HEK293T (cell line): ENCODE measurements at regions not wholly inside any gene's neighbourhood (a gene's known extent, or its start where the extent isn't known, plus 50 kb on each side); places are given as distances from the start of the nearest gene placed in this dataset.

ENCODE experiments used
- CTCF ChIA-PET: fragments of 350-600 bp; formaldehyde crosslinking; extraction: SDS; loops from one replicate; lab custom pipeline; 2021; ENCODE audit warnings: antibody characterized with exemption, inconsistent platforms; lab: Yijun Ruan, JAX
- POLR2A ChIA-PET: fragments of 350-600 bp; formaldehyde crosslinking; extraction: SDS; loops from one replicate; lab custom pipeline; 2020; ENCODE audit warnings: antibody characterized with exemption, inconsistent platforms; lab: Yijun Ruan, JAX
- DNase-seq: peaks from one replicate; pipeline ENCODE4 v3.0.0; 2012; ENCODE audit warnings: mixed read lengths; ENCODE audit errors: extremely low spot score
- ARNT ChIP-seq: fragments of 450-650 bp; IDR thresholded peaks from 2 replicates; pipeline ENCODE4 v1.6.1; 2017; ENCODE audit warnings: mild to moderate bottlenecking
- BHLHE40 ChIP-seq: fragments of 450-650 bp; IDR thresholded peaks from 2 replicates; pipeline ENCODE4 v1.6.1; 2016; ENCODE audit warnings: mild to moderate bottlenecking, moderate library complexity, borderline replicate concordance
- CTBP1 ChIP-seq: fragments of 450-650 bp; IDR thresholded peaks from 2 replicates; pipeline ENCODE4 v1.6.1; 2016; ENCODE audit warnings: borderline replicate concordance
- ELF4 ChIP-seq: fragments of 450-650 bp; IDR thresholded peaks from 2 replicates; pipeline ENCODE4 v1.6.1; 2017; ENCODE audit warnings: antibody characterized with exemption
- FOXA1 ChIP-seq: fragments of 450-650 bp; IDR thresholded peaks from 2 replicates; pipeline ENCODE4 v1.6.1; 2016; ENCODE audit warnings: mild to moderate bottlenecking
- FOXK2 ChIP-seq: fragments of 450-650 bp; IDR thresholded peaks from 2 replicates; pipeline ENCODE4 v1.6.1; 2016; ENCODE audit warnings: mild to moderate bottlenecking
- FOXM1 ChIP-seq: fragments of 450-650 bp; IDR thresholded peaks from 2 replicates; pipeline ENCODE4 v1.6.1; 2017; ENCODE audit warnings: mild to moderate bottlenecking, borderline replicate concordance
- HDGF ChIP-seq: fragments of 450-650 bp; IDR thresholded peaks from 2 replicates; pipeline ENCODE4 v1.6.1; 2017; ENCODE audit warnings: antibody characterized with exemption, borderline replicate concordance
- L3MBTL2 ChIP-seq: fragments of 450-650 bp; conservative IDR thresholded peaks from 2 replicates; pipeline ENCODE4 v1.6.1; 2016; ENCODE audit warnings: mild to moderate bottlenecking
- LEF1 ChIP-seq: fragments of 450-650 bp; IDR thresholded peaks from 2 replicates; pipeline ENCODE4 v1.6.1; 2017; ENCODE audit warnings: mild to moderate bottlenecking, borderline replicate concordance
- NFRKB ChIP-seq: fragments of 450-650 bp; IDR thresholded peaks from 2 replicates; pipeline ENCODE4 v1.6.1; 2016; ENCODE audit warnings: mild to moderate bottlenecking, moderate library complexity
- SP1 ChIP-seq: fragments of 450-650 bp; IDR thresholded peaks from 2 replicates; pipeline ENCODE4 v1.6.1; 2017
- SUZ12 ChIP-seq: fragments of 450-650 bp; IDR thresholded peaks from 2 replicates; pipeline ENCODE4 v1.6.1; 2016; ENCODE audit warnings: mild to moderate bottlenecking
- TARDBP ChIP-seq: fragments of 450-650 bp; IDR thresholded peaks from 2 replicates; pipeline ENCODE4 v1.6.1; 2016
- ZNF384 ChIP-seq: fragments of 450-650 bp; IDR thresholded peaks from 2 replicates; pipeline ENCODE4 v1.6.1; 2016
- TF ChIP-seq, protein P1 (sequence below): fragments of 450-650 bp; IDR thresholded peaks from 2 replicates; pipeline ENCODE4 v1.6.1; 2016

DNA sequence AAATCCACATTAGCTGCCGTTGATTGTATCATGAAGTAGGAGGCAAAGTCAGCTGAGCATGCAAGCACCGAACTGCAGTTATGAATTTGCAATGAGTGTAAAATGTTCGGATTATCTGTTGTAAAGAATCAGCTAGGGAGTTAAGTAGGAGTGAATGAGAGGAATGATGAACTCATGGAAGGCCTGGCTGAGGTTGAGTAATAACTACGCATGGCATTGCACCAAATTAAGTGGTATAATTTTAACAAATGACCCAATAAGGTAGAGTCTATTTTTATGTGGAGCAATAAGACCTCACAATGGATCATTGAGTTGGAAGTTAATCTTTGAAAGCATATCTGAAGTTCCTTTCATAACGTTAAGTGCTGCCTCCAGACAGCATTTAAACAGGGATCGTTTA lies 288.2 kb upstream of the CHST9 start:
- no peak for DNase-seq
- ChIA-PET CTCF (no interaction called here), POLR2A (no interaction called here)
- TF ChIP-seq ELF4, result no peak
- no peak for TF ChIP-seq FOXK2
- no peak for TF ChIP-seq FOXM1
- no peak for TF ChIP-seq ZNF384
- no peak for TF ChIP-seq LEF1
- TF ChIP-seq BHLHE40, result no peak
- TF ChIP-seq, protein P1, sequence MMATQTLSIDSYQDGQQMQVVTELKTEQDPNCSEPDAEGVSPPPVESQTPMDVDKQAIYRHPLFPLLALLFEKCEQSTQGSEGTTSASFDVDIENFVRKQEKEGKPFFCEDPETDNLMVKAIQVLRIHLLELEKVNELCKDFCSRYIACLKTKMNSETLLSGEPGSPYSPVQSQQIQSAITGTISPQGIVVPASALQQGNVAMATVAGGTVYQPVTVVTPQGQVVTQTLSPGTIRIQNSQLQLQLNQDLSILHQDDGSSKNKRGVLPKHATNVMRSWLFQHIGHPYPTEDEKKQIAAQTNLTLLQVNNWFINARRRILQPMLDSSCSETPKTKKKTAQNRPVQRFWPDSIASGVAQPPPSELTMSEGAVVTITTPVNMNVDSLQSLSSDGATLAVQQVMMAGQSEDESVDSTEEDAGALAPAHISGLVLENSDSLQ, result no peak
- TF ChIP-seq NFRKB, result no peak
- TF ChIP-seq ARNT, result no peak
- no peak for TF ChIP-seq SP1
- no peak for TF ChIP-seq L3MBTL2
- no peak for TF ChIP-seq TARDBP
- no peak for TF ChIP-seq SUZ12
- no peak for TF ChIP-seq FOXA1

DNA sequence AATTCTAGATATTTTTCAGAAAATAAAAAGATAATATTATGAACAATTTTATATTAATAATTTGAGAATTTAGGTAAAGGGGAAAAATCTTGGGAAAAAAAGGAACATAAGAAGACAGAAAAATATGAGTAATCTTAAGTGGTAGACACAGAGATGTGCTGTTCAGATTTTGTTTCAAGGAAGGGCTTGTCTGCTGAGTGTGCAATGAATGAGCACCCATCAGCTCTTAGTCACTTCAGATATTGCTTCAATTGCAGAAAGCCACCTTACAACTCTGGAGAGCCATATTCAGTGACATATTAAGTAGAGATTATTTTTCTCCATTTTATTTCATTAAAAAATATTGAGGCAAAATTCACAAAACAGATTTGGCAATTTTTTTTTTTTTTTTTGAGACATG lies 282.0 kb upstream of the CHST9 start:
- POLR2A ChIA-PET, result no interaction called here
- no peak for DNase-seq
- TF ChIP-seq ARNT (no peak), ZNF384 (no peak), L3MBTL2 (no peak)
- TF ChIP-seq, protein P1, result no peak
- CTCF ChIA-PET, result no interaction called here

DNA sequence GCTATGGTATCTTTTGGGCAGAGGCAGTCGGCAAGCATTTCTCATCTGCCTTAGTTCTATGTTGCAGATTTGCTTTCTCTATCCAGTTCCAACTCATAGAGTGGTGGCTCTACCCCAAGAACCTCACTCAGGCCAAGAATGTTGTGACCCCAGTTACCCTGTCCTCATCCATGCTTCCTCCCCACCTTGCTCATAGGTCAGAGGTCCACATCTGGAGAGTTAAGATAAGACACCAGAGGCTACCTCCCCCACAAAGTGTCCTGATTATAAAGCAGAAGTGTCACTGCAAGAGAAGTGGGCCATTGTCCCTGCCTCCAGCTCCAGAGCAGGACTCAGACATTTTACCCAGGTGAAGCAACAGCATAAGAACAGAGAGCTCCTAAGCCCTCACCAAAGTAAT lies 276.8 kb upstream of the CHST9 start:
- no peak for DNase-seq
- CTCF ChIA-PET, result interaction anchor here (0.8 kb wide), 1 partner anchor 1713 kb away, joined by 4 read pairs; no protein-coding TSS in a partner anchor
- TF ChIP-seq SUZ12, result no peak
- TF ChIP-seq LEF1, result no peak
- TF ChIP-seq FOXA1, result no peak
- TF ChIP-seq, protein P1, result no peak
- TF ChIP-seq BHLHE40, result no peak
- no peak for TF ChIP-seq L3MBTL2
- TF ChIP-seq ELF4, result no peak
- TF ChIP-seq SP1, result no peak
- TF ChIP-seq HDGF, result no peak
- TF ChIP-seq FOXM1, result no peak
- no peak for TF ChIP-seq ARNT
- TF ChIP-seq FOXK2, result no peak
- no peak for TF ChIP-seq ZNF384
- no peak for TF ChIP-seq CTBP1
- no peak for TF ChIP-seq TARDBP
- TF ChIP-seq NFRKB, result no peak
- POLR2A ChIA-PET, result interaction anchor here (0.6 kb wide), 1 partner anchor 17 kb away, joined by 3 read pairs; no protein-coding TSS in a partner anchor

DNA sequence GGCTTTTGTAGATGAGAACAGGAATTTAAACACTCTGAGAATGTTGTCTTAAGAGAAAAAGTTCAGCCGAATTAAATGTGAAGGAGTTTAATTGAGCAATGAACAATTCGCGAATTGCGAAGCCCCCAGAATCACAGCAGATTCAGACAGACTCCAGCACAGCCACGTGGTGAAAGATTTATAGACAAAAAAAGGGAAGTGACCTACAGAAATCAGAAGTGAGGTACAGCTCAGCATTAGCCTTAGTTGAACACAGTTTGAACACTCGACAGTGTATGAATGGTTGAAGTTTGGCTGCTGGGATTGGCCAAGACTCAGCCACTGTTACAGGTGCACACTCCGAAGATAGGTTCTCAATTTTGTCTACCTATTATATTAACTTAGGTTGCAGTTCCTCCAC lies 264.0 kb upstream of the CHST9 start:
- no peak for DNase-seq
- CTCF ChIA-PET, result no interaction called here
- POLR2A ChIA-PET, result no interaction called here
- TF ChIP-seq ZNF384, result no peak
- no peak for TF ChIP-seq CTBP1
- no peak for TF ChIP-seq L3MBTL2
- TF ChIP-seq HDGF, result no peak
- no peak for TF ChIP-seq ARNT
- TF ChIP-seq, protein P1, result no peak
- no peak for TF ChIP-seq LEF1
- no peak for TF ChIP-seq FOXK2
- no peak for TF ChIP-seq NFRKB
- no peak for TF ChIP-seq SUZ12
- TF ChIP-seq BHLHE40, result no peak
- no peak for TF ChIP-seq FOXA1
- no peak for TF ChIP-seq FOXM1

DNA sequence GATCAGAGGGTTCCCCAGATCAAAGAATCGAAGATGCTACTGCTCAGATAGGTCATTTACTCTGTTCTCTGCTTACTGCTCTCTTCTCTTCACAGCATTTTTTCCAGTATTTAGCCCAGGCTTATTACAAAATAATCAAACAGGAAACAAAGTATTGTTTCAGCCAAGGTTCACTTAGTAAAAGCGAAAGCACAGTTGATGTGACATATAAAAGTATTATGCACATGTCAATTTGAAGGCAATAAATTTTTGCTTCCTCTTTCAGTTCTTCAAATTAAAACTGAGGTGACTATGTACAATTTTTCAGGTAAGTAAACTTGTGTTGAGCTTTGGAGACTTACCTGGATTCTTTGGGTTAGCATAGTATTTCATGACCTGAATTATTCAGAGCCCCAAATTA lies 262.8 kb upstream of the CHST9 start:
- TF ChIP-seq BHLHE40, result no peak
- TF ChIP-seq FOXK2, result no peak
- TF ChIP-seq FOXM1, result no peak
- TF ChIP-seq HDGF, result no peak
- no peak for TF ChIP-seq ARNT
- TF ChIP-seq TARDBP, result no peak
- TF ChIP-seq FOXA1, result no peak
- TF ChIP-seq, protein P1, result no peak
- no peak for TF ChIP-seq ELF4
- no peak for TF ChIP-seq LEF1
- no peak for TF ChIP-seq ZNF384
- TF ChIP-seq L3MBTL2, result no peak
- TF ChIP-seq SP1, result no peak
- TF ChIP-seq NFRKB, result no peak
- ChIA-PET CTCF (no interaction called here), POLR2A (no interaction called here)
- DNase-seq, result no peak
